GM12878 (cell line): ENCODE measurements at regions not wholly inside any gene's neighbourhood (a gene's known extent, or its start where the extent isn't known, plus 50 kb on each side); places are given as distances from the start of the nearest gene placed in this dataset.

ENCODE experiments used
- CBX5 ChIP-seq: sonication (generic); IDR thresholded peaks from 2 replicates; pipeline ENCODE4 v1.6.1; 2016; ENCODE audit warnings: low read depth, moderate library complexity, mild to moderate bottlenecking, inconsistent platforms
- CEBPZ ChIP-seq: fragments of 150-350 bp; IDR thresholded peaks from 2 replicates; pipeline ENCODE4 v1.6.1; 2016; ENCODE audit warnings: low read depth, low read length
- CREM ChIP-seq: IDR thresholded peaks from 2 replicates; pipeline ENCODE4 v1.6.1; 2014; ENCODE audit warnings: antibody characterized with exemption, low read depth
- CTCF ChIP-seq, 3 experiments: IDR thresholded peaks in 2 of 3; conservative IDR thresholded peaks in 1 of 3; 2 replicates each; pipeline ENCODE4 v1.5.1; 2011; ENCODE audit warnings: low read depth in 3 of 3, low read length in 3 of 3, mild to moderate bottlenecking in 3 of 3, control low read depth in 2 of 3, moderate library complexity in 2 of 3, inconsistent platforms in 1 of 3, mixed read lengths in 1 of 3; ENCODE audit not compliant: control insufficient read depth in 2 of 3, insufficient read depth in 1 of 3; ENCODE audit errors: extremely low read depth in 1 of 3
- NFYA ChIP-seq: IDR thresholded peaks from 2 replicates; pipeline ENCODE4 v1.6.1; 2011; ENCODE audit warnings: low read depth, mild to moderate bottlenecking, low read length, improper control_type of control experiment, borderline replicate concordance
- POLR2A ChIP-seq: IDR thresholded peaks from 2 replicates; pipeline ENCODE4 v1.6.1; 2011; ENCODE audit warnings: low read depth, mild to moderate bottlenecking, low read length
- RAD21 ChIP-seq: IDR thresholded peaks from 2 replicates; pipeline ENCODE4 v1.6.1; 2011; ENCODE audit warnings: mild to moderate bottlenecking, low read depth, low read length, moderate library complexity; ENCODE audit not compliant: insufficient read depth
- TAF1 ChIP-seq: IDR thresholded peaks from 2 replicates; pipeline ENCODE4 v1.6.1; 2011; ENCODE audit warnings: mild to moderate bottlenecking, low read depth, low read length, borderline replicate concordance

- no peak for TF ChIP-seq CEBPZ
- TF ChIP-seq CTCF (IDR thresholded peaks at IDR 0.05 in 2 of 3, conservative IDR thresholded peaks at IDR 0.05 in 1 of 3; ENCODE audit: control insufficient read depth in 2 of 3, extremely low read depth in 1 of 3, insufficient read depth in 1 of 3, low read depth in 3 of 3, low read length in 3 of 3): no peak
- TF ChIP-seq RAD21: no peak
- TF ChIP-seq NFYA: no peak
- TF ChIP-seq CBX5: no peak
- no peak for TF ChIP-seq POLR2A
- no peak for TF ChIP-seq TAF1
- TF ChIP-seq CREM: no peak
These were observed 224.9 kb downstream of the ACTR3B start for GRCh38 chr7:152984421-152984820.
